MG63 (cell line): ENCODE measurements at regions not wholly inside any gene's neighbourhood (a gene's known extent, or its start where the extent isn't known, plus 50 kb on each side); places are given as distances from the start of the nearest gene placed in this dataset.
"Not testable (repeated sequence)": the region's sequence is repeated elsewhere in the genome, so short reads cannot be mapped to it uniquely, and the experiment has no call there.

Experiments used
- DNase-seq: peaks from one replicate; pipeline ENCODE4 v3.0.0-alpha.2; 2020
- H3K27me3 ChIP-seq: fragments of 250-450 bp; sonication (Bioruptor Pico); 2 replicates; pipeline ENCODE4 v1.5.1; 2020; ENCODE audit warnings: mild to moderate bottlenecking, moderate library complexity
- H3K36me3 ChIP-seq: fragments of 250-450 bp; sonication (Bioruptor Pico); 2 replicates; pipeline ENCODE4 v1.5.1; 2020; ENCODE audit warnings: mild to moderate bottlenecking, moderate library complexity
- H3K4me3 ChIP-seq: fragments of 250-450 bp; sonication (Bioruptor Pico); 2 replicates; pipeline ENCODE4 v1.5.1; 2020; ENCODE audit warnings: mild to moderate bottlenecking, moderate library complexity
- H3K9me3 ChIP-seq: fragments of 250-450 bp; sonication (Bioruptor Pico); 2 replicates; pipeline ENCODE4 v1.5.1; 2020; ENCODE audit warnings: mild to moderate bottlenecking, moderate library complexity

DNA sequence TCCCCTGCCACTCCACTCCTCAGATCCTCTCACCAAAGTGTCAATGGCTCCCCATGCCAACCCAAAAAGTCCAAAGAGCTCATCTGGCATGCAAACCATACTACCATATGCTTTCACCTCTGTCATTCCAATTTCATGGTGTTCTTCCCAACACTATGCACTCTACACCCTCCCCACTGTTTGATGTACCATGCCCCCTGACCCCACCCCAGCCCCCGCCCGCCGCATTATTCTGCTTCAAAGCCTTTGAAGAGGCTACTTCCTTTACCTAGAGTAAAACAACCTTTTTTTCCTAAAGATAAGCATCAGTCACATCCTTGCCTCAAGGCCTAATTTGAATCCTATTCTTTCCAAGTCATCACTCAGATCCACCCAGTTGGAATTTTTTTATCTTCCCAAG, 226.3 kb downstream of the DEPDC1B start:
- Histone ChIP-seq H3K4me3 (no peak overlapping the region), H3K36me3 (no peaks in the 10 kb centered on the region), H3K9me3 (peaks cover 2% of the 10 kb centered on the region; the same call in 1 of the 2 replicates), H3K27me3 (no peaks in the 10 kb centered on the region)
- no peak for DNase-seq

DNA sequence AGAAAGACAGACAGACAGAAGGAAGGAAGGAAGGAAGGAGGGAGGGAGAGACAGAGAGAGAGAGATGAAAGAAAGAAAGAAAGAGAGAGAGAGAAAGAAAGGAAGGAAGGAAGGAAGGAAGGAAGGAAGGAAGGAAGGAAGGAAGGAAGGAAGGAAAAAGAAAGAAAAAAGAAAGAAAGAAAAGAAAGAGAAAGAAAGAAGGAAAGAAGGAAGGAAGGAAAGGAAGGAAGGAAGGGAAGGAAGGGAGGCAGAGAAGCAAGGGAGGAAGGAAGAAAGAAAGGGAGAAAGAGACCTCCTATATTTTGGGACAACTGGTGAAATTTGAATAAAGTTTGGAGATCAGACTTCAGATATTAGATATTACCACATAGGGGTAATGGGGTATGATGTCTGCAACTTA, 226.9 kb downstream of the DEPDC1B start:
- not testable (repeated sequence) for H3K36me3 ChIP-seq, H3K27me3 ChIP-seq, DNase-seq, H3K4me3 ChIP-seq, H3K9me3 ChIP-seq

DNA sequence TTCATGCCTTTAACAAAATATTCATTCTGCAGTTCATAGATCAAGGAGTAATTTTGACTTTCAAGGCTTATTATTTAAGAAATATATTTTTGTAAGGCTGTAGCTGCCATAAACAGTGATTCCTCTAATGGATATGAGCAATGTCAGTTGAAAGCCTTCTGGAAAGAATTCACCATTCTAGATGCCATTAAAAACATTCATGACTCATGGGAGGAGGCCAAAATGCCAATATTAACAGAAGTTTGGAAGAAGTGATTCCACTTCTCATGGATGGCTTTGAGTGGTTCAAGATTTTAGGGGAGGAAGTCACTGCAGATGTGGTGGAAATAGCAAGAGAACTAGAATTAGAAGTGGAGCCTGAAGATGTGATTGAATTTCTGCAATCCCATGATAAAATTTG, 229.1 kb downstream of the DEPDC1B start:
- H3K4me3 ChIP-seq = no peak overlapping the region
- no peak for DNase-seq
- H3K9me3 ChIP-seq = no peaks in the 10 kb centered on the region; the same call in 1 of the 2 replicates
- H3K36me3 ChIP-seq = no peaks in the 10 kb centered on the region
- no peaks in the 10 kb centered on the region for H3K27me3 ChIP-seq

DNA sequence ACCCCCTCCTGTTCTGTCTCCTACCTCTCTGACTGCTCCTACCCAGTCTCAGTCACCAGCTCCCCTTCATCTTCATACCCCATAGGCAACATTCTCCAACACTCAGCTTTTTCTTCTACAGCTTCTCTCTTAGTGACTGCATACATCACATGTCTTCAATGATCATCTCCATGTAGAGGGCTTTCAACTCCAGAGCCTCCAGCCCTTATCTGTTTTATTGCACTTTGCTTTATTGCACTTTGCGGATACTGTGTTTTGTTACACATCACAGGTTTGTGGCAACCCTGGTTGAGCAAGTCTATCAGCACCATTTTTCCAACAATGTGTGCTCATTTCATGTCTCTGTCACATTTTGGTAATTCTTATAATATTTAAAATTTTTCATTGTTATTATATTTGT, 230.7 kb downstream of the DEPDC1B start:
- H3K36me3 ChIP-seq = no peaks in the 10 kb centered on the region
- no peaks in the 10 kb centered on the region for H3K27me3 ChIP-seq
- no peak for DNase-seq
- H3K9me3 ChIP-seq = no peaks in the 10 kb centered on the region; the same call in 1 of the 2 replicates
- no peak overlapping the region for H3K4me3 ChIP-seq

DNA sequence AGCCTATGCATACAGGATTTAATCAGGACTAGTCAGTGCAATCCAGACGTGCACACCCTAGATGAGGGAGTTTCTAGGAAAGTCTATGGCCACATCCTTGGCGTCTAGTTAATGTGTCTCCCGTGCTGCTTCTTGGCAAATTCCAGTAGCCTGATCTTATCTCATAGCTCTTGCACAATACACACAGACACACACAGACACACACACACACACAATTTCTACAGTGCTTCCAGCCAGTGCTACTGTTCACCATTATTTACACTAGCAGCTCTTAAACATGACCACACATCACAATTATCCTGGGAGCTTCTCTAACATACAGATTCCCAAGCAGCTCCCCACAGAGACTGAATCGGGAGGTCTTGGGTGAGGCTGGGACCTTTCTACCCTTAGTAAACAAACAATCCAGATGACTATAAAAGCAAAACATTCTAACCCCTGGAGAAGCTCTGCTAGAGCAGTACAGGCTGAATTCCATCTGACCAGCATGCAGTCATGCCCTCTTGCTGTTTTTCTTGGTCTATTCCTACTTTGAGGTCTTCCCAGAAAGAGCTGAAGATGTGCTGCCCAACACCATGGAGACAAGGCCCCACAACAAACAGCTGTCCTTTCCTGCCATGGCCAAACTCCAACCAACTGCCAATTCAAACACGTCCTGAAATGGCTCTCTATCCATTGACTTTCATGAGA, 236.6 kb downstream of the DEPDC1B start:
- Histone ChIP-seq H3K9me3 (no peaks in the 10 kb centered on the region), H3K27me3 (no peaks in the 10 kb centered on the region), H3K4me3 (no peak overlapping the region), H3K36me3 (no peaks in the 10 kb centered on the region)
- no peak for DNase-seq

DNA sequence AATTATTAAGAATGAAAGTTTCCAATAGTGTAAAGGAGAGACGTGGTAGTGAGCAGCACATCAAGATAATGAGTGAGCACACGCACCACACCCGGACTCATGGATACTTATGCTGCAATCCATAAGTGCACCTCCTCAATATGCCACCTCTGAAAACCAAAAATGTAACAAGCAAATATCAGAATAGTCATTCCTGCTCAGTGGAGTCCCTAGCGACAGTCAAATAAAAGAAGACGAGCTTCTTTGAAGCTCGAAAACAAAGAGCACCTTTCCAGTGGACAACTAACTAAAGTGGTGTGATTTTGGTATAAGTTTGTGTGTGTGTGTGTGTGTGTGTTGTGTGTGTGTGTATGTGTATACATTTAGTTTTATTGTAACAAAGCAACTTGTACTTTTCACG, 241.3 kb downstream of the DEPDC1B start:
- Histone ChIP-seq H3K36me3 (no peaks in the 10 kb centered on the region), H3K4me3 (no peak overlapping the region), H3K9me3 (no peaks in the 10 kb centered on the region), H3K27me3 (no peaks in the 10 kb centered on the region)
- DNase-seq = no peak

DNA sequence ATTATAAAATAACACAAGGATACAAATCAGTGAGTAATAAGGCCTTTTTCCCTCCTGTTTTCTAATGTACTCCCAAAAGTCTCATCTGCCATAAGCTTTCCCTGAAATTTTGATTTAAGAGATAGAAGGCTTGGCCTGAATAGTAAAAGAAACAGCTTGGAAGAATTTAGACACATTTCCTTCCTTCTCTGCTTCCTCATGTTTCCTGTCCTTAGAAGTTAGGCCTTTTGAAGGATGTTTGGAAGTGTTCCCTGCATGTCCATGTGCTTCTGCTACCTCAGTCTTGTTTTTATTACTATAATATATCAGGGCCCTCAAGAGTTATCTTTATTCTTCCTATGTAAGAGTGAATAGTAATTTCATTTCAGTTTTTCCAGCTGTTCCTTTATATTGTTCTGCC, 242.7 kb downstream of the DEPDC1B start:
- no peak overlapping the region for H3K4me3 ChIP-seq
- no peak for DNase-seq
- H3K9me3 ChIP-seq = no peaks in the 10 kb centered on the region
- H3K27me3 ChIP-seq = no peaks in the 10 kb centered on the region
- H3K36me3 ChIP-seq = no peaks in the 10 kb centered on the region

DNA sequence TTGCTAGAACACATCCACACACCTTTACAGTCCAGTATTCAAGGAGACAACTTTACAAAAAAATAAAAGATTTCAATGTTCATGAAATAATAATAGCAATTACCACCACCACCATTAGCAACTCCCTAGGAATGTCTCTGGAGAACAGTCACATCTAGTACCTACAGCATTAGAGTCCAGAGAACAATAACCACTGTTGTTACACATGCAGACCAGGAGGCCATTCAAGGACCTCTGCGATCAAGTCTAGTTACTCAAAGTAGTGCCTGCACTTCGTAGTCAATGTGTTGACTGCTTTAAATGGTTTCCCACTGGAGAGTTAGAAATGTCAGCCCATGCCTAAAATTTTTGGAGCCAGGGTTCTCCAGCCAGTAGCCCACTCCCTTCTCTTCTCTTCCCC, 244.4 kb downstream of the DEPDC1B start:
- DNase-seq = no peak
- Histone ChIP-seq H3K36me3 (no peaks in the 10 kb centered on the region), H3K9me3 (no peaks in the 10 kb centered on the region), H3K27me3 (no peaks in the 10 kb centered on the region), H3K4me3 (no peak overlapping the region)

DNA sequence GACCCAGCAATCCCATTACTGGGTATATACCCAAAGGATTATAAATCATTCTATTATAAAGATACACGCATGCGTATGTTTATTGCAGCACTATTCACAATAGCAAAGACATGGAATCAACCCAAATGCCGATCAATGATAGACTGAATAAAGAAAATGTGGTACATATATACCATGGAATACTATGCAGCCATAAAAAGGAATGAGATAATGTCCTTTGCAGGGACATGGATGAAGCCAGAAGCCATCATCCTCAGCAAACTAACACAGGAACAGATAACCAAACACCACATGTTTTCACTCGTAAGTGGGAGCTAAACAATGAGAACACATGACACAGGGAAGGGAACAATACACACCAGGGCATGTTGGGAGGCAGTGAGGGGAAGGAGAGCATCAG, 245.7 kb downstream of the DEPDC1B start:
- not testable (repeated sequence) for DNase-seq, H3K4me3 ChIP-seq, H3K27me3 ChIP-seq, H3K36me3 ChIP-seq, H3K9me3 ChIP-seq

DNA sequence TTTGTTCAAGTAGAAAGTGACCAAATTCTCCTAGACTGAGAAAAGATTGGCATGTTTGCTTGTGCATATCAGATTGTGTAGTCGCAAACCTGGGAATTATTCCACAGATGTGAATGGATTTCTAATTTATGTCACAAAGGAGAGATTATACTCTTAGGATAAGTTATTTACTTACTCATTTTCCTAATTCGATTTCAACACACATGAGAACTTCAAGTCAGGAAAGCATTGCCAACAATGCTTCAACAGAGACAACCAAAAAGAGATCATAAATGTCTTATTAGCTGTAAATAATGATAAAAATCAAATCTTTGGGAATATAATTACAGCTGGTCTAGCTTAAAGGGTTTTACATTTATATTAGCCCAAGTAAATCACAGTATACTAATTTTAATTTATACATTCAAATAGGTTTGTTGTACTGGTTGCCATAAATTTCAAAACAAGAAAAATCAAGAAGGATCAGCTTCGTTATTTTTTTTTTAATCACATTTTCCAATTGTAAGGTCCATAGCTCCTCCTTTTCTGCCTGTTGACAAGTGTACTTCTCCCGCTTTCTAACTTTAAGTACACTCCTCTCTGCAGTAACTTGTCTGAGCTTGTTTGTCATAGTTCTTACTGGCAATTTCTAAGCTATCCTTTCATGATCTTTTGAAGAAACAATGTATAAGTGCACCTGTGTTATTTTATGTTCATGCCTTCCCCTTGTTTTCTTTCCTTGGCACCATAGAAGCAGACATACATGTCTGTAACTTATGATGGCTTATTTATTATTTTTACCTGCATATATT, 246.6 kb downstream of the DEPDC1B start:
- no peaks in the 10 kb centered on the region for H3K9me3 ChIP-seq
- no peak for DNase-seq
- H3K27me3 ChIP-seq = no peaks in the 10 kb centered on the region
- H3K36me3 ChIP-seq = no peaks in the 10 kb centered on the region
- H3K4me3 ChIP-seq = no peak overlapping the region

DNA sequence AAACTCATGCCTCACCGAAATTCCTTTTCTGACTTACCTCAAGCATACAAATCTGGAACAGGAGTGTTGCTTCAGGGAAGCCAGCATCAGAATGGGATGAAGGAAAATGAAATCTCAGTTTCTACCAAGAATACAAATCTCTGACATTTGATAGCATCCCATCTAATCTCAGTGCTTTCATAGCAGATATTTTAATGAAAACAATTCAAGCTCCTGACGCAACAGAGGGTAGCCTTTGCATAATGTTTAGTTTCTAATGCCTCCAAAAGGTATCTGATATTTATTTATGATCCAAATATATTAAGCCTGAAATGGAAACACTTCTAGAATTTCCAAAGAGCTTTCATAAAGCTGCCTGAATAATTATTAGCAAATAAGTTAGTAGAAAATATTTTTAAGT, 251.4 kb downstream of the DEPDC1B start:
- H3K36me3 ChIP-seq = no peaks in the 10 kb centered on the region
- no peak for DNase-seq
- H3K27me3 ChIP-seq = no peaks in the 10 kb centered on the region
- no peaks in the 10 kb centered on the region for H3K9me3 ChIP-seq
- no peak overlapping the region for H3K4me3 ChIP-seq

DNA sequence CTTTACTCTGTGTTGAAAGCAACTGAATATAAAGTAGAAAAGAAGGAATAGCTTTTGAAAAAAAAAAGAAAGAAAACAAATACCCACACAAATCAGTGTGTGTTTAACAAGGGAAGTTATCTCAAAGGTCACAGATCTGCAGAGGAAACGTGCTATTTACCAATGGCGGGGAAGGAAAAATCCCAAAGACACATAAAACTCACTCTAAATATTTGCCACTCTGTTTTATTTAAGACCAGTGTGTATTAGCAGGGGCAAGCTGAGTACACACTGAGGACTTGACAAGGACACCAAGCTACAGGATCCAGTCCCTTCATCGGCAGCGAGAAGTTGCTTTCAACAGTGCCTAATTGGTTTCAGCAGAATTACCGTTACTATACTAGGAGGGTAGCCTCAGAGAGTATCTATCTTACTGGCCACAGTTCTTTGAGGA, 252.5 kb downstream of the DEPDC1B start:
- Histone ChIP-seq H3K9me3 (no peaks in the 10 kb centered on the region), H3K36me3 (no peaks in the 10 kb centered on the region), H3K4me3 (no peak overlapping the region), H3K27me3 (no peaks in the 10 kb centered on the region)
- no peak for DNase-seq

DNA sequence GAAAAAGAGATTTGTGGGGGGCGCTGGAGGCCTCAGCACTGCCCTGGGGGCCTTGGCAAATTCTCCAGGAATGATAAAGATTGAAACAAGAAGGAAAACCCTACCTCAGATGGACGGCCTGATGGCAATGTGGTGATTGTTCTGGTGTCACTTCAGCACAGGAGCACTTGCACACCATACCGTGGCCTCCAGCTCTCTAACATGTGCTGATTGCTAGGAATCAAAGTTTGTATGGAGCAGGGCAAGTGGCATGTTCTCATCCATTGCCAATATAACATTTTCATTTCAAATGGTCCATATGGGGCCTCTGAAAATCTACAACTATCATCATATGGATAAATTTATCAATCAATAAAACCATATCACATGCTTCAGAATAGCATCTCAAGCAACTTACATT, 253.0 kb downstream of the DEPDC1B start:
- H3K4me3 ChIP-seq = no peak overlapping the region
- DNase-seq = no peak
- no peaks in the 10 kb centered on the region for H3K36me3 ChIP-seq
- H3K27me3 ChIP-seq = no peaks in the 10 kb centered on the region
- no peaks in the 10 kb centered on the region for H3K9me3 ChIP-seq

DNA sequence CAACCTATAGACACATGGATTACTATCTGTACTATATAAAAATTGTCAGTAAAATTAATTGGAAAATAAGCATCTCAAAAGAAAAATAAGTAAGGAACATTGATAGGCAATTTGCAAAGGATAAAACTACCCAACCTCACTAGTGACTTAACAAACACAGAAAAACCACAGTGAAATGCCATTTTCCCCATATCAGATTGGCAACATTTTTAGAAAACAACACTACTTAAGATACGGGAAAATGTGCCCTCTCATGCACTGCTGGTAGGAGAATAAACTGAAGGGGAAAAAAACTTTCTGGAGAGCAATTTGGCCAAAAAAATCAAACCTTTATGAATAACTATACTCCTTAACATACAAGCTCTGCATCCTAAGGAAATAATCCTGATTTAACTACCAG, 254.0 kb downstream of the DEPDC1B start:
- H3K9me3 ChIP-seq = no peaks in the 10 kb centered on the region
- no peak for DNase-seq
- H3K27me3 ChIP-seq = no peaks in the 10 kb centered on the region
- H3K4me3 ChIP-seq = no peak overlapping the region
- H3K36me3 ChIP-seq = no peaks in the 10 kb centered on the region

DNA sequence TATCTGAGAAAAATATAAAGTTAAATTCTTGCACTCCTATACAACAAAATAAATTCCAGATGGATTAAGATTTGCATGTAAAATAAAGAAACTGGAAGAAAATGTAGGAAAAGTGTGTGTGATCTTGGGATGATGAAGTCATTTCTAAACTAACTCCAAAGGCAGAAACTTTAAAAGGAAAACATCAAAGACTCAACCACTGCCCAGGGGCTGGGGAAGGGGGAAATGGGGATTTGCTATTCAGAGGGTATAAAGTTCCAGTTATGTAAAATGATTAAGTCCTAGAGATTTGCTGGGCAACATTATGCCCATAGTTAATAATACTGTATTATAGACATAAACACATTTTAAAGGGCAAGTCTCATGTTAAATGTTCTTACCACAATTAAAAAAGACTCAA, 254.5 kb downstream of the DEPDC1B start:
- Histone ChIP-seq H3K27me3 (no peaks in the 10 kb centered on the region), H3K4me3 (no peak overlapping the region), H3K36me3 (no peaks in the 10 kb centered on the region), H3K9me3 (no peaks in the 10 kb centered on the region)
- no peak for DNase-seq

DNA sequence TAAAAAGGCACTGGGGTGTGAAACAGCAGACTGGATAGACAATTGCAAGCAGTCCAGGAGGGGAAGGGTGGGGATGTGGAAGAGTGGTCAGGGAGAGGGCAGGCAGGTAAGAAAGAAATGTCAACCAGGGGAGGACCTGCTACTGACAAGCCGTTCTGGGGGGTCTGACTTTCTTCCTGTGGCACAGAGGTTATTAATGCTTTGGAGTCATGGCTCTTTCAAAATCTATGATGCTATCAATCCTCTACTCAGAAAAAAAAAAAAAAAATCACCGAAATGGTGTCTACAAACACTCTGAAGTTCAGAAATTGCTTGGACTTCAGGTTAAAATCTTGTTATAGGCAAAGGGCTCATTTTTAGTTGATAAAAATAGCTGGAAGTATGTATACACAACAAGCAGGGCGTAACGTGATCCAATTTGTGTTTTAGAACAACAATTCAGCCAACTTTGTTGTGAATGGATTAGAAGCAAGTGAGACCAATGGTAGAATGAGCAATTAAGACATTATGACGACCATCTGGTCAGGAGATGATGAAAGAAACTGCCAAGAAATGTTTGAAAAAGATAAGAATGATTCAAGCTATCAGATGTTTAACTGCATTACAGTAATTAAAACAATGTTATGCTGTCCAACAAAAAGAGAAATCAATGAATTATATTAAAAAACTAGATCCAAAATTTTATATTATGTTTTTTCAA, 255.2 kb downstream of the DEPDC1B start:
- no peaks in the 10 kb centered on the region for H3K9me3 ChIP-seq
- no peaks in the 10 kb centered on the region for H3K36me3 ChIP-seq
- DNase-seq = no peak
- no peaks in the 10 kb centered on the region for H3K27me3 ChIP-seq
- no peak overlapping the region for H3K4me3 ChIP-seq

DNA sequence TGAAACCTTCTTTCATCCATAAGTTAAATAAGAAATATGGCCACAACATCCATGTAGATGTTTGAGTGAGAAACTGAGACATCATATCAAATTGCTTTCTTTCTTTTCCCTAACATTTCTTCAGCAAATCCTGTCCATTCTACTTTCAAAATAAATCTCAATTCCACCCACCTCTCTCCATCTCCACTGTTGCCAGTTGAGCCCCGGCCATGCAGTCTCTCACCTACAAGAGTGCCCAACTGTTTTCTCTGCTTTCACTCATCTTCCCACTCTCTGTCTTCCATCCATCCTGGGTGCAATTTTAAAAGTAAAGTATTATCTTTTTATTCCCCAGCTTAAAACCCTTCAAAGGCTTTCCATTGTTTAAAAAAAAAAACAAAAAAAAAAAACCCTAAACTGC, 260.4 kb downstream of the DEPDC1B start:
- Histone ChIP-seq H3K9me3 (no peaks in the 10 kb centered on the region), H3K36me3 (no peaks in the 10 kb centered on the region), H3K27me3 (peaks cover 4% of the 10 kb centered on the region; the same call in 1 of the 2 replicates), H3K4me3 (no peak overlapping the region)
- no peak for DNase-seq
